Tibial artery (tissue), 4 donors: ENCODE measurements at regions not wholly inside any gene's neighbourhood (a gene's known extent, or its start where the extent isn't known, plus 50 kb on each side); places are given as distances from the start of the nearest gene placed in this dataset.
"Not testable (repeated sequence)": the region's sequence is repeated elsewhere in the genome, so short reads cannot be mapped to it uniquely, and the experiment has no call there.

ENCODE experiments used
- DNase-seq, 2 donors: peaks; one replicate each; pipeline ENCODE4 v3.0.0-alpha.2; 2019
- H3K27ac ChIP-seq, 2 donors: fragments of 200-600 bp; sonication (generic) in 1 of 2; 1 replicate in 1 of 2; 2 replicates in 1 of 2; pipeline ENCODE4 v1.5.1; 2018 to 2019; ENCODE audit warnings: mild to moderate bottlenecking in 1 of 2
- H3K27me3 ChIP-seq, 2 donors: fragments of 200-600 bp; sonication (generic) in 1 of 2; one replicate each; pipeline versions ENCODE4 v1.5.1 to v1.6.0; 2016 to 2019
- H3K36me3 ChIP-seq, 3 donors: fragments of 200-600 bp; sonication (generic) in 2 of 3; one replicate each; pipeline ENCODE4 v1.5.1; 2016 to 2019; ENCODE audit warnings: mild to moderate bottlenecking in 2 of 3
- H3K4me1 ChIP-seq, 4 donors: fragments of 200-600 bp; sonication (generic) in 2 of 4; 1 replicate in 3 of 4; 2 replicates in 1 of 4; pipeline ENCODE4 v1.5.1; 2016 to 2019
- H3K4me3 ChIP-seq, 2 donors: fragments of 200-600 bp; sonication (generic) in 1 of 2; 1 replicate in 1 of 2; 2 replicates in 1 of 2; pipeline ENCODE4 v1.5.1; 2018 to 2019; ENCODE audit warnings: mild to moderate bottlenecking in 2 of 2
- H3K9me3 ChIP-seq, 3 donors: fragments of 200-600 bp; sonication (generic) in 1 of 3; one replicate each; pipeline ENCODE4 v1.5.1; 2016 to 2019
- CTCF ChIP-seq, 2 experiments: fragments of 200-600 bp in 1 of 2; fragments of 450-650 bp in 1 of 2; IDR thresholded peaks; one replicate each; pipeline ENCODE4 v1.5.1; 2017 to 2019; ENCODE audit warnings: antibody characterized with exemption in 2 of 2, mild to moderate bottlenecking in 1 of 2, moderate library complexity in 1 of 2
- intact Hi-C: fragments of 100-400 bp; cut with DNase I; formaldehyde crosslinking; loops from one replicate; pipeline ENCODE4 v1.15.0; 2023; ENCODE audit warnings: low total_unique reads

GRCh38 chr2:180542511-180542910, 437.9 kb upstream of the UBE2E3 start:
- Histone ChIP-seq H3K27ac (no peak overlapping the region), H3K36me3 (no peaks in the 10 kb centered on the region), H3K9me3 (no peaks in the 10 kb centered on the region), H3K4me1 (no peaks in the 10 kb centered on the region), H3K27me3 (no peaks in the 10 kb centered on the region), H3K4me3 (no peak overlapping the region)
- DNase-seq, result no peak
- intact Hi-C loops, result no loop called here
- no peak for TF ChIP-seq CTCF (IDR thresholded peaks at IDR 0.05)

GRCh38 chr2:180540761-180541160, 439.6 kb upstream of the UBE2E3 start:
- intact Hi-C loops, result no loop called here
- no peaks in the 10 kb centered on the region for H3K9me3 ChIP-seq
- H3K4me3 ChIP-seq, result no peak overlapping the region
- no peak overlapping the region for H3K27ac ChIP-seq
- H3K27me3 ChIP-seq, result no peaks in the 10 kb centered on the region
- TF ChIP-seq CTCF (IDR thresholded peaks at IDR 0.05), result no peak
- no peaks in the 10 kb centered on the region for H3K4me1 ChIP-seq
- H3K36me3 ChIP-seq, result no peaks in the 10 kb centered on the region
- no peak for DNase-seq

- Histone ChIP-seq H3K27me3 (no peaks in the 10 kb centered on the region), H3K36me3 (no peaks in the 10 kb centered on the region), H3K27ac (no peak overlapping the region), H3K4me3 (no peak overlapping the region), H3K4me1 (no peaks in the 10 kb centered on the region), H3K9me3 (no peaks in the 10 kb centered on the region)
- TF ChIP-seq CTCF (IDR thresholded peaks at IDR 0.05), result no peak
- DNase-seq, result no peak
- intact Hi-C loops, result no loop called here
Measured at GRCh38 chr2:180539541-180539940, 440.9 kb upstream of the UBE2E3 start.

- no peaks in the 10 kb centered on the region for H3K36me3 ChIP-seq
- no peak overlapping the region for H3K4me3 ChIP-seq
- DNase-seq, result no peak
- no peak for TF ChIP-seq CTCF (IDR thresholded peaks at IDR 0.05)
- no peaks in the 10 kb centered on the region for H3K9me3 ChIP-seq
- H3K27ac ChIP-seq, result no peak overlapping the region
- H3K27me3 ChIP-seq, result no peaks in the 10 kb centered on the region
- no peaks in the 10 kb centered on the region for H3K4me1 ChIP-seq
- intact Hi-C loops, result no loop called here
Measured at GRCh38 chr2:180535289-180535688, 445.1 kb upstream of the UBE2E3 start.

- H3K4me3 ChIP-seq, intact Hi-C loops, H3K9me3 ChIP-seq, H3K27ac ChIP-seq, H3K4me1 ChIP-seq, H3K36me3 ChIP-seq, H3K27me3 ChIP-seq, DNase-seq: not testable (repeated sequence)
Measured at GRCh38 chr2:180531787-180532186, 448.6 kb upstream of the UBE2E3 start.

GRCh38 chr2:180524499-180524898, 455.9 kb upstream of the UBE2E3 start:
- Histone ChIP-seq H3K36me3 (no peaks in the 10 kb centered on the region), H3K27me3 (no peaks in the 10 kb centered on the region), H3K27ac (no peak overlapping the region), H3K9me3 (no peaks in the 10 kb centered on the region), H3K4me3 (no peak overlapping the region), H3K4me1 (peaks cover 0 to 5% (median 2%) of the 10 kb centered on the region in 4 donors)
- DNase-seq, result no peak
- TF ChIP-seq CTCF (IDR thresholded peaks at IDR 0.05), result no peak
- intact Hi-C loops, result no loop called here
